ENCODE measurements at regions not wholly inside any gene's neighbourhood (a gene's known extent, or its start where the extent isn't known, plus 50 kb on each side); places are given as distances from the start of the nearest gene placed in this dataset.
"Not testable (repeated sequence)": the region's sequence is repeated elsewhere in the genome, so short reads cannot be mapped to it uniquely, and the experiment has no call there.

DNA sequence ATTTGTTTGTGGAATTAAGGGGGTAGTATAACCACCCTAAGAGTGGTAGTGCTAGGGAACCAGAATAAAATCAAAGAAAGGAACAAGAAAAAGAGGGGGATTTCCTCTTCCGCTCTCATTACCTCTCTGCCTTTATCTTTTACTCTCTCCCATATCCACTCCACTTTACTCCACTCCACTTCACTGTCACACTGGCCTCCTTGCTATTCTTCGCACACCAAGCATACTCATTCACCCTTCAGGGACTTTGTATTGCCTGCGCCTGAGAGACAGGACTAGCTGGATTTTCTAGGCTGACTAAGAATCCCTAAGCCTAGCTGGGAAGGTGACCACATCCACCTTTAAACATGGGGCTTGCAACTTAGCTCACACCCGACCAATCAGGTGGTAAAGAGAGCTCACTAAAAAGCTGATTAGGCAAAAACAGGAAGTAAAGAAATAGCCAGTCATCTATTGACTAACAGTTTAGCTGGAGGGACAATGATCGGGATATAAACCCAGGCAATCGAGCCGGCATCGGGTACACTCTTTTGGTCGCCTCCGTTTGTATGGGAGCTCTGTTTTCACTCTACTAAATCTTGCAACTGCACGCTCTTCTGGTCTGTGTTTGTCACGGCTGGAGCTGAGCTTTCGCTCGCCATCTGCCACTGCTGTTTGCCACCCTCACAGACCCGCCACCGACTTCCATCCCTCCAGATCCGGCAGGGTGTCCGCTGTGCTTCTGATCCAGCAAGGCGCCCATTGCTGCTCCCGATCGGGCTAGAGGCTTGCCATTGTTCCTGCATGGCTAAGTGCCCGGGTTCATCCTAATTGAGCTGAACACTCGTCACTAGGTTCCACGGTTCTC, 121.8 kb downstream of the FAM170A start:
- Histone ChIP-seq H3K4me1 (no peaks in the 10 kb centered on the region), H3K27ac (no peak overlapping the region), H3K36me3 (no peaks in the 10 kb centered on the region), H3K9me3 (no peaks in the 10 kb centered on the region), H3K4me3 (no peak overlapping the region), H3K27me3 (no peaks in the 10 kb centered on the region)
- DNase-seq (ENCODE audit: low spot score), result no peak
- TF ChIP-seq, protein P1, sequence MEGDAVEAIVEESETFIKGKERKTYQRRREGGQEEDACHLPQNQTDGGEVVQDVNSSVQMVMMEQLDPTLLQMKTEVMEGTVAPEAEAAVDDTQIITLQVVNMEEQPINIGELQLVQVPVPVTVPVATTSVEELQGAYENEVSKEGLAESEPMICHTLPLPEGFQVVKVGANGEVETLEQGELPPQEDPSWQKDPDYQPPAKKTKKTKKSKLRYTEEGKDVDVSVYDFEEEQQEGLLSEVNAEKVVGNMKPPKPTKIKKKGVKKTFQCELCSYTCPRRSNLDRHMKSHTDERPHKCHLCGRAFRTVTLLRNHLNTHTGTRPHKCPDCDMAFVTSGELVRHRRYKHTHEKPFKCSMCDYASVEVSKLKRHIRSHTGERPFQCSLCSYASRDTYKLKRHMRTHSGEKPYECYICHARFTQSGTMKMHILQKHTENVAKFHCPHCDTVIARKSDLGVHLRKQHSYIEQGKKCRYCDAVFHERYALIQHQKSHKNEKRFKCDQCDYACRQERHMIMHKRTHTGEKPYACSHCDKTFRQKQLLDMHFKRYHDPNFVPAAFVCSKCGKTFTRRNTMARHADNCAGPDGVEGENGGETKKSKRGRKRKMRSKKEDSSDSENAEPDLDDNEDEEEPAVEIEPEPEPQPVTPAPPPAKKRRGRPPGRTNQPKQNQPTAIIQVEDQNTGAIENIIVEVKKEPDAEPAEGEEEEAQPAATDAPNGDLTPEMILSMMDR (IDR thresholded peaks at IDR 0.05), result no peak

DNA sequence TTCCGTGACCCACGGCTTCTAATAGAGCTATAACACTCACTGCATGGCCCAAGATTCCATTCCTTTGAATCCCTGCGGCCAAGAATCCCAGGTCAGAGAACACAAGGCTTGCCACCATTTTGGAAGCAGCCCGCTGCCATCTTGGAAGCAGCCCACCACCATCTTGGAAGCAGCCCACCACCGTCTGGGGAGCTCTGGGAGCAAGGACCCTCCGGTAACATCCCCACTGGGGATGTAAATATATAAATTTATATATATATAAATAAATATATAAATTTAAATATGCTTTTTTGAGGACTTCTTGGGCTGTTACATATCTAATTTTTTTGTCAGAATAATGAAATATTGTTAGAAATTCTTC, 122.4 kb downstream of the FAM170A start:
- no peak overlapping the region for H3K4me3 ChIP-seq
- H3K27ac ChIP-seq, result no peak overlapping the region
- no peaks in the 10 kb centered on the region for H3K9me3 ChIP-seq
- no peaks in the 10 kb centered on the region for H3K4me1 ChIP-seq
- TF ChIP-seq, protein P1 (IDR thresholded peaks at IDR 0.05), result no peak
- no peak for DNase-seq (ENCODE audit: low spot score)
- no peaks in the 10 kb centered on the region for H3K27me3 ChIP-seq
- no peaks in the 10 kb centered on the region for H3K36me3 ChIP-seq

DNA sequence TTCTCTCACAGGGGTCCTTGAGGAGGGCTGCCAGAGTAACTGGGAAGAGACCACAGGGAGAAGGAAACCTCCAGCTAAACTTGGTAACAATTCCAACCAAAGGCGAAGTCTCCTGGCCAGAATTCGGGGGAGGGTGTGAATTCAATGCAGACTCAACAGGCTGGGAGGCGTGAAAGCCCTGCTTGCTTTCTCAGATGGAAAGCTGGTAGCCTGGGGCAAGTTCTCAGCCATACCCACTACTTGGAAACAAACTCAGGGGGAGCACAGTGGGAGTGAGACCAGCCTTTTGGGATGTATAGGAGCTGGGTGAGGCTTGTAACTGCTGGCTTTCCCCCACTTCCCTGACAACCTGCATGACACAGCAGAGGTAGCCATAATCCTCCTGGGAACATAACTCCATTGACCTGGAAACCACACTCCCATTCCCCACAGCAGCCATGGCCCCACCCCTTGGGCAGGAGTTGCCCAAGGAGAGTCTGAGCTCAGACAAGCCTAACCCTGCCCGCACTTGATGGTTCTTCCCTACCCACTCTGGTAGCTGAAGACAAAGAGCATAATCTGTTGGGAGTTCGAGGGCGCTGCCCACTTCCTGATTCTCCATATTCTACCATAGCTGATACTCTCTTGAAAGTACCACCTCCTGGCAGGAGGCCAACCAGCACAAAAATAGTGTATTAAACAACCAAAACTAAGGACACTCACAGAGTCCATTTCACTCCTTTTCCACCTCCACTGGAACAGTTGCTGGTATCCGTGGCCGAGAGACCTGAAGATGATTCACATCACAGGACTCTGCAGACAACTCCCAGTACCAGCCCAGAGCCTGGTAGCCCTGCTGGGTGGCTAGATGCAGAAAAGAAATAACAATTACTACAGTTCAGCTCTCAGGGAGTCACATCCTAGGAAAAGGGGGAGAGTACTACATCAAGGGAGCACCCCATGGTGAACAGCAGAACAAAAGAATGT, 123.8 kb downstream of the FAM170A start:
- Histone ChIP-seq H3K4me3 (no peak overlapping the region), H3K27me3 (no peaks in the 10 kb centered on the region), H3K27ac (no peak overlapping the region), H3K4me1 (no peaks in the 10 kb centered on the region), H3K9me3 (no peaks in the 10 kb centered on the region), H3K36me3 (no peaks in the 10 kb centered on the region)
- no peak for DNase-seq (ENCODE audit: low spot score)
- TF ChIP-seq, protein P1 (IDR thresholded peaks at IDR 0.05), result no peak

DNA sequence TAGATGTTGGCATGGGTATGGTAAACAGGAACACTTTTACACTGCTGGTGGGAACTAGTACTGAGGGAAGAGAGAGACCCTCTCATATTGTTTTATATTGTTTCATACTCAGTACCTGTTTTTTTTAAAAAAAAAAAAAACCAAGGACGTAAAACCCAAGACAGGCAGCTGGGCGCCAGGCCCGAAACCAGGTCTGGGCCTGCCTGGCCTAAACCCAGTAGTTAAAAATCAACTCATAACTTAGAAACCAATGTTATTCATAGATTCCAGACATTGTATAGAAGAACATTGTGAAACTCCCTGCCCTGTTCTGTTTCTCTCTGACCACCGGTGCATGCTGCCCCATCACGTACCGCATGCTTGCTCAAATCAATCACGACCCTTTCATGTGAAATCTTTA, 125.5 kb downstream of the FAM170A start:
- not testable (repeated sequence) for H3K36me3 ChIP-seq; H3K27ac ChIP-seq; H3K9me3 ChIP-seq; H3K27me3 ChIP-seq; DNase-seq (ENCODE audit: low spot score); H3K4me1 ChIP-seq; H3K4me3 ChIP-seq

DNA sequence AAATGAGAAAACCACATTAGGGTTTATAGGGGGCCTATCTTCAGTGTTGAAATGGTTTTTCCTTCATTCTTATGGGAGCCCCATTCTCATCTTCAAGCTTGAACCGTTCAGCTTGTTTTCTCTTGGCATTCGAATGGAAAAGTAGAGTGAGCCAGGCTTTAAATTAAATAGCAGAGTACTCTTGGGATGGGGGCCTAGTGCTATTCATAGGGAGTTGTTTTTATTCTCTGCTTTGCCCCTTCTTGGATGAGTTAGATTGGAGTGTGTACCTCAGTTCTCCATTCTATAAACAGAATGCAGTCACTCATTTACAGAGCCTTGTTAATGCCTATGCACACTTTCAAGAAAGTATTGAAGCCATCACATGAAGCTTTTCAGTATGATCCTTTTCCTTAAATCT, 127.9 kb downstream of the FAM170A start:
- H3K4me1 ChIP-seq, result no peaks in the 10 kb centered on the region
- no peak overlapping the region for H3K27ac ChIP-seq
- TF ChIP-seq, protein P1 (IDR thresholded peaks at IDR 0.05), result no peak
- H3K9me3 ChIP-seq, result no peaks in the 10 kb centered on the region
- no peak for DNase-seq (ENCODE audit: low spot score)
- no peaks in the 10 kb centered on the region for H3K27me3 ChIP-seq
- H3K36me3 ChIP-seq, result no peaks in the 10 kb centered on the region
- no peak overlapping the region for H3K4me3 ChIP-seq

DNA sequence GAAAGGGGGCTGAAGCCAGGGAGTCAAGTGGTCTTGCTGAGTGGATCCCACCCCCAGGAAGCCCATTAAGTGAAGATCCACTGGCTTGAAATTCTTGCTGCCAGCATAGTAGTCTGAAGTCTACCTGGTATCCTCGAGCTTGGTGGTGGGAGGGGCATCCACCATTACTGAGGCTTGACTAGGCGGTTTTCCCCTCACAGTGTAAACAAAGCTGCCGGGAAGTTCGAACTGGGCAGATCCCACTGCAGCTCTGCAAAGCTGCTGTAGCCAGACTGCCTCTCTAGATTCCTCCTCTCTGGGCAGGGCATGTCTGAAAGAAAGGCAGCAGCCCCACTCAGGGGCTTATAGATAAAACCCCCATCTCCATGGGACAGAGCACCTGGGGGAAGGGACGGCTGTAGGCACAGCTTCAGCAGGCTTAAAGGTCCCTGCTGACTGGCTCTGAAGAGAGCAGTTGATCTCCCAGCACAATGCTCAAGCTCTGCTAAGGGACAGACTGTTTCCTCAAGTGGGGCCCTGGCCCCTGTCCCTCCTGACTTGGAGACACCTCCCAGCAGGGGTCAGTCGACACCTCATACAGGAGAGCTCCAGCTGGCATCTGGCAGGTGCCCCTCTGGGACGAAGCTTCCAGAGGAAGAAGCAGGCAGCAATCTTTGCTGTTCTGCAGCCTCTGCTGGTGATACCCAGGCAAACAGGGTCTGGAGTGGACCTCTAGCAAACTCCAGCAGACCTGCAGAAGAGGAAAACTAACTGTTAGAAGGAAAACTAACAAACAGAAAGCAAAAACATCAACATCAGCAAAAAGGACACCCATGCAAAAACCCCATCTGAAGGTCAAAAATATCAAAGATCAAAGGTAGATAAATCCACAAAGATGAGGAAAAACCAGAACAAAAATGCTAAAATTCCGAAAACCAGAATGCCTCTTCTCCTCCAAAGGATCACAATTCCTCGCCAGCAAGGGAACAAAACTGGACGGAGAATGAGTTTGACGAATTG, 140.6 kb downstream of the FAM170A start:
- not testable (repeated sequence) for DNase-seq (ENCODE audit: low spot score); H3K36me3 ChIP-seq; H3K9me3 ChIP-seq; H3K27ac ChIP-seq; H3K4me3 ChIP-seq; H3K27me3 ChIP-seq; H3K4me1 ChIP-seq

DNA sequence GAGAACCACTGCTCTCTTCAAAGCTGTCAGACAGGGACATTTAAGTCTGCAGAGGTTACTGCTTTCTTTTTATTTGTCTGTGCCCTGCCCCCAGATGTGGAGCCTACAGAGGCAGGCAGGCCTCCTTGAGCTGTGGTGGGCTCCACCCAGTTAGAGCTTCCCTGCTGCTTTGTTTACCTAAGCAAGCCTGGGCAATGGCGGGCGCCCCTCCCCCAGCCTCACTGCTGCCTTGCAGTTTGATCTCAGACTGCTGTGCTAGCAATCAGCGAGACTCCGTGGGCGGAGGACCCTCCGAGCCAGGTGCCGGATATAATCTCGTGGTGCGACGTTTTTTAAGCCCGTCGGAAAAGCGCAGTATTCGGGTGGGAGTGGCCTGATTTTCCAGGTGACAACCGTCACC, 150.8 kb downstream of the FAM170A start:
- H3K36me3 ChIP-seq; DNase-seq (ENCODE audit: low spot score); H3K27me3 ChIP-seq; H3K9me3 ChIP-seq; H3K4me3 ChIP-seq; H3K27ac ChIP-seq; H3K4me1 ChIP-seq: not testable (repeated sequence)

Measured in right atrium auricular region (tissue), 2 donors.